HEK293T (cell line): ENCODE measurements at regions not wholly inside any gene's neighbourhood (a gene's known extent, or its start where the extent isn't known, plus 50 kb on each side); places are given as distances from the start of the nearest gene placed in this dataset.

Experiments used
- CTCF ChIA-PET: fragments of 350-600 bp; formaldehyde crosslinking; extraction: SDS; loops from one replicate; lab custom pipeline; 2021; ENCODE audit warnings: antibody characterized with exemption, inconsistent platforms; lab: Yijun Ruan, JAX
- POLR2A ChIA-PET: fragments of 350-600 bp; formaldehyde crosslinking; extraction: SDS; loops from one replicate; lab custom pipeline; 2020; ENCODE audit warnings: antibody characterized with exemption, inconsistent platforms; lab: Yijun Ruan, JAX
- DNase-seq: peaks from one replicate; pipeline ENCODE4 v3.0.0; 2012; ENCODE audit warnings: mixed read lengths; ENCODE audit errors: extremely low spot score
- ARNT ChIP-seq: fragments of 450-650 bp; IDR thresholded peaks from 2 replicates; pipeline ENCODE4 v1.6.1; 2017; ENCODE audit warnings: mild to moderate bottlenecking
- BHLHE40 ChIP-seq: fragments of 450-650 bp; IDR thresholded peaks from 2 replicates; pipeline ENCODE4 v1.6.1; 2016; ENCODE audit warnings: mild to moderate bottlenecking, moderate library complexity, borderline replicate concordance
- CTBP1 ChIP-seq: fragments of 450-650 bp; IDR thresholded peaks from 2 replicates; pipeline ENCODE4 v1.6.1; 2016; ENCODE audit warnings: borderline replicate concordance
- ELF4 ChIP-seq: fragments of 450-650 bp; IDR thresholded peaks from 2 replicates; pipeline ENCODE4 v1.6.1; 2017; ENCODE audit warnings: antibody characterized with exemption
- FOXA1 ChIP-seq: fragments of 450-650 bp; IDR thresholded peaks from 2 replicates; pipeline ENCODE4 v1.6.1; 2016; ENCODE audit warnings: mild to moderate bottlenecking
- FOXK2 ChIP-seq: fragments of 450-650 bp; IDR thresholded peaks from 2 replicates; pipeline ENCODE4 v1.6.1; 2016; ENCODE audit warnings: mild to moderate bottlenecking
- FOXM1 ChIP-seq: fragments of 450-650 bp; IDR thresholded peaks from 2 replicates; pipeline ENCODE4 v1.6.1; 2017; ENCODE audit warnings: mild to moderate bottlenecking, borderline replicate concordance
- HDGF ChIP-seq: fragments of 450-650 bp; IDR thresholded peaks from 2 replicates; pipeline ENCODE4 v1.6.1; 2017; ENCODE audit warnings: antibody characterized with exemption, borderline replicate concordance
- L3MBTL2 ChIP-seq: fragments of 450-650 bp; conservative IDR thresholded peaks from 2 replicates; pipeline ENCODE4 v1.6.1; 2016; ENCODE audit warnings: mild to moderate bottlenecking
- LEF1 ChIP-seq: fragments of 450-650 bp; IDR thresholded peaks from 2 replicates; pipeline ENCODE4 v1.6.1; 2017; ENCODE audit warnings: mild to moderate bottlenecking, borderline replicate concordance
- NFRKB ChIP-seq: fragments of 450-650 bp; IDR thresholded peaks from 2 replicates; pipeline ENCODE4 v1.6.1; 2016; ENCODE audit warnings: mild to moderate bottlenecking, moderate library complexity
- PKNOX1 ChIP-seq: fragments of 450-650 bp; IDR thresholded peaks from 2 replicates; pipeline ENCODE4 v1.6.1; 2016
- SP1 ChIP-seq: fragments of 450-650 bp; IDR thresholded peaks from 2 replicates; pipeline ENCODE4 v1.6.1; 2017
- SUZ12 ChIP-seq: fragments of 450-650 bp; IDR thresholded peaks from 2 replicates; pipeline ENCODE4 v1.6.1; 2016; ENCODE audit warnings: mild to moderate bottlenecking
- TARDBP ChIP-seq: fragments of 450-650 bp; IDR thresholded peaks from 2 replicates; pipeline ENCODE4 v1.6.1; 2016
- ZNF384 ChIP-seq: fragments of 450-650 bp; IDR thresholded peaks from 2 replicates; pipeline ENCODE4 v1.6.1; 2016

- DNase-seq = no peak
- ChIA-PET CTCF (no interaction called here), POLR2A (no interaction called here)
- TF ChIP-seq FOXA1 = no peak
Observed at GRCh38 chr5:2297991-2298390, 415.3 kb upstream of the IRX4 start.

GRCh38 chr5:2295476-2295875, 412.8 kb upstream of the IRX4 start:
- ChIA-PET POLR2A (no interaction called here), CTCF (no interaction called here)
- no peak for TF ChIP-seq LEF1
- no peak for TF ChIP-seq SP1
- TF ChIP-seq FOXK2 = no peak
- no peak for TF ChIP-seq FOXA1
- no peak for TF ChIP-seq FOXM1
- no peak for TF ChIP-seq PKNOX1
- DNase-seq = no peak

- POLR2A ChIA-PET = no interaction called here
- DNase-seq = no peak
- CTCF ChIA-PET = no interaction called here
- no peak for TF ChIP-seq ARNT
- TF ChIP-seq NFRKB = no peak
- no peak for TF ChIP-seq ZNF384
- TF ChIP-seq LEF1 = no peak
- TF ChIP-seq BHLHE40 = no peak
- no peak for TF ChIP-seq HDGF
- no peak for TF ChIP-seq ELF4
- no peak for TF ChIP-seq CTBP1
- TF ChIP-seq PKNOX1 = no peak
- TF ChIP-seq FOXA1 = no peak
- no peak for TF ChIP-seq FOXM1
- no peak for TF ChIP-seq SP1
- no peak for TF ChIP-seq L3MBTL2
- TF ChIP-seq TARDBP = no peak
Observed at GRCh38 chr5:2293906-2294305, 411.2 kb upstream of the IRX4 start.

GRCh38 chr5:2291146-2291840, 408.6 kb upstream of the IRX4 start:
- CTCF ChIA-PET = no interaction called here

GRCh38 chr5:2289380-2289779, 406.7 kb upstream of the IRX4 start:
- TF ChIP-seq L3MBTL2 (no peak), PKNOX1 (no peak), ZNF384 (no peak), FOXK2 (no peak), FOXM1 (no peak), TARDBP (no peak), HDGF (no peak), CTBP1 (no peak), SUZ12 (no peak), NFRKB (no peak), ELF4 (no peak), ARNT (no peak), LEF1 (no peak), FOXA1 (no peak)
- ChIA-PET POLR2A (no interaction called here), CTCF (no interaction called here)
- no peak for DNase-seq

More at GRCh38 chr5:2291146-2291840, 408.6 kb upstream of the IRX4 start:
- DNase-seq = no peak
- POLR2A ChIA-PET = no interaction called here
- TF ChIP-seq SUZ12 (no peak), FOXA1 (no peak), PKNOX1 (no peak), FOXK2 (no peak), LEF1 (no peak), TARDBP (no peak), CTBP1 (no peak), SP1 (no peak), FOXM1 (no peak), ELF4 (no peak), ZNF384 (no peak), HDGF (no peak), ARNT (no peak)

GRCh38 chr5:2288968-2289367, 406.2 kb upstream of the IRX4 start:
- ChIA-PET POLR2A (no interaction called here), CTCF (no interaction called here)
- no peak for TF ChIP-seq SP1
- no peak for TF ChIP-seq FOXA1
- no peak for TF ChIP-seq ARNT
- no peak for TF ChIP-seq ZNF384
- TF ChIP-seq TARDBP = no peak
- no peak for TF ChIP-seq L3MBTL2
- no peak for TF ChIP-seq FOXM1
- no peak for TF ChIP-seq HDGF
- no peak for TF ChIP-seq NFRKB
- no peak for TF ChIP-seq CTBP1
- no peak for TF ChIP-seq PKNOX1
- TF ChIP-seq FOXK2 = no peak
- no peak for DNase-seq
